PFSK-1 (cell line): ENCODE measurements at regions not wholly inside any gene's neighbourhood (a gene's known extent, or its start where the extent isn't known, plus 50 kb on each side); places are given as distances from the start of the nearest gene placed in this dataset.

Source experiments
- TAF1 ChIP-seq: IDR thresholded peaks from 2 replicates; pipeline ENCODE4 v1.6.1; 2012; ENCODE audit warnings: low read length, control low read depth, borderline replicate concordance; ENCODE audit not compliant: insufficient read depth
- TF ChIP-seq, protein P1 (sequence below), 2 experiments: IDR thresholded peaks; 2 replicates each; pipeline versions ENCODE4 v1.6.1 to v1.8.0; 2011 to 2012; ENCODE audit warnings: low read depth in 2 of 2, low read length in 2 of 2, control low read depth in 1 of 2, inconsistent platforms in 1 of 2, mild to moderate bottlenecking in 1 of 2, moderate library complexity in 1 of 2; ENCODE audit not compliant: insufficient read depth in 1 of 2

DNA sequence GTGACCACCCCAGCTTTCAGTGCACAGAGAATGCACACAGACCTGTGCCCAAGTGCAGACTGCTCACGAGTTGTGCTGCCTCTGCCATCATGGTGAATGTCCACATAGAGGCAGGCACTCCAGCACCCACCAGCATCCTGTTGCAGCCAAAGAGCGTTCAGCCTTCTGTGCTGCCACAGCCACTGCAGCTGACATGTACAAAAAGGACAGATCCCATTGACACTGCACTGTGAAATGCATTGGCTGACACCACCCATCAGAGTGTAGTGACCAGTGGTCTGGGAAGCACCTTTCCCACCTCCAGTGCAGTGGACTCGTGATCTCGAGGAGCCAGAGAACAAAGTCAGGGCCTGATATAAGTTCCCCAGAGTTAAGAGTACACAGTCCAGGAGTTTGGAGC, 260.3 kb downstream of the RAP2B start:
- TF ChIP-seq, protein P1, sequence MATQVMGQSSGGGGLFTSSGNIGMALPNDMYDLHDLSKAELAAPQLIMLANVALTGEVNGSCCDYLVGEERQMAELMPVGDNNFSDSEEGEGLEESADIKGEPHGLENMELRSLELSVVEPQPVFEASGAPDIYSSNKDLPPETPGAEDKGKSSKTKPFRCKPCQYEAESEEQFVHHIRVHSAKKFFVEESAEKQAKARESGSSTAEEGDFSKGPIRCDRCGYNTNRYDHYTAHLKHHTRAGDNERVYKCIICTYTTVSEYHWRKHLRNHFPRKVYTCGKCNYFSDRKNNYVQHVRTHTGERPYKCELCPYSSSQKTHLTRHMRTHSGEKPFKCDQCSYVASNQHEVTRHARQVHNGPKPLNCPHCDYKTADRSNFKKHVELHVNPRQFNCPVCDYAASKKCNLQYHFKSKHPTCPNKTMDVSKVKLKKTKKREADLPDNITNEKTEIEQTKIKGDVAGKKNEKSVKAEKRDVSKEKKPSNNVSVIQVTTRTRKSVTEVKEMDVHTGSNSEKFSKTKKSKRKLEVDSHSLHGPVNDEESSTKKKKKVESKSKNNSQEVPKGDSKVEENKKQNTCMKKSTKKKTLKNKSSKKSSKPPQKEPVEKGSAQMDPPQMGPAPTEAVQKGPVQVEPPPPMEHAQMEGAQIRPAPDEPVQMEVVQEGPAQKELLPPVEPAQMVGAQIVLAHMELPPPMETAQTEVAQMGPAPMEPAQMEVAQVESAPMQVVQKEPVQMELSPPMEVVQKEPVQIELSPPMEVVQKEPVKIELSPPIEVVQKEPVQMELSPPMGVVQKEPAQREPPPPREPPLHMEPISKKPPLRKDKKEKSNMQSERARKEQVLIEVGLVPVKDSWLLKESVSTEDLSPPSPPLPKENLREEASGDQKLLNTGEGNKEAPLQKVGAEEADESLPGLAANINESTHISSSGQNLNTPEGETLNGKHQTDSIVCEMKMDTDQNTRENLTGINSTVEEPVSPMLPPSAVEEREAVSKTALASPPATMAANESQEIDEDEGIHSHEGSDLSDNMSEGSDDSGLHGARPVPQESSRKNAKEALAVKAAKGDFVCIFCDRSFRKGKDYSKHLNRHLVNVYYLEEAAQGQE (IDR thresholded peaks at IDR 0.05; ENCODE audit: insufficient read depth in 1 of 2, low read depth in 2 of 2, low read length in 2 of 2), result no peak
- TF ChIP-seq TAF1, result no peak
